Endothelial cell of umbilical vein (primary cell): ENCODE measurements at regions not wholly inside any gene's neighbourhood (a gene's known extent, or its start where the extent isn't known, plus 50 kb on each side); places are given as distances from the start of the nearest gene placed in this dataset.

Experiments
- BruUV-seq: library from RNA; stranded (reverse); fragments of 400-500 nt; replicated peaks from 2 replicates; lab custom pipeline; 2021; lab: Mats Ljungman, UMichigan
- CTCF ChIA-PET: fragments of 300-600, 350-600 bp; sonication (Branson Sonifier 250); formaldehyde crosslinking; loops from one replicate; lab custom pipeline; 2021; ENCODE audit warnings: antibody characterized with exemption, inconsistent platforms; lab: Charles Lee
- POLR2A ChIA-PET: fragments of 300-600, 350-600 bp; sonication (Branson Sonifier 250); formaldehyde crosslinking; loops from one replicate; lab custom pipeline; 2021; ENCODE audit warnings: antibody characterized with exemption, inconsistent platforms; lab: Charles Lee
- DNase-seq: peaks from one replicate; pipeline ENCODE4 v3.0.0-alpha.2; 2011; ENCODE audit warnings: low read depth, low spot score
- FAIRE-seq: peaks from 2 replicates; lab custom pipeline; 2011; peaks lifted over from hg19 to GRCh38; lab: Jason Lieb, UNC
- H2AFZ ChIP-seq: 2 replicates; pipeline ENCODE4 v1.6.0; 2012; ENCODE audit warnings: low read depth, low read length, control low read depth, inconsistent platforms
- H3K27ac ChIP-seq: 2 replicates; pipeline ENCODE4 v1.5.1; 2011; ENCODE audit warnings: low read depth, mild to moderate bottlenecking, control low read depth, low read length, moderate library complexity; ENCODE audit not compliant: insufficient read depth
- H3K27me3 ChIP-seq, 2 experiments: 2 replicates each; pipeline versions ENCODE4 v1.6.0 to v1.6.1; 2011; ENCODE audit warnings: low read length in 2 of 2, mixed read lengths in 1 of 2; ENCODE audit not compliant: control insufficient read depth in 2 of 2, insufficient read depth in 2 of 2
- H3K36me3 ChIP-seq, 2 experiments: 2 replicates in 1 of 2; 3 replicates in 1 of 2; pipeline ENCODE4 v1.5.1; 2011; ENCODE audit warnings: low read length in 2 of 2, mild to moderate bottlenecking in 1 of 2, moderate library complexity in 1 of 2; ENCODE audit not compliant: control insufficient read depth in 2 of 2, insufficient read depth in 2 of 2; ENCODE audit errors: extremely low read depth in 1 of 2
- H3K4me1 ChIP-seq: 3 replicates; pipeline ENCODE4 v1.5.1; 2011; ENCODE audit warnings: mild to moderate bottlenecking, low read length; ENCODE audit not compliant: control insufficient read depth, insufficient read depth; ENCODE audit errors: extremely low read depth
- H3K4me2 ChIP-seq: 2 replicates; pipeline ENCODE4 v1.6.1; 2011; ENCODE audit warnings: low read length, control low read depth, mixed read lengths; ENCODE audit not compliant: insufficient read depth
- H3K4me3 ChIP-seq, 3 experiments: fragments of 200-600 bp in 1 of 3; sonication (generic), shearing (Covaris generic) in 1 of 3; replicated peaks in 1 of 3; 2 replicates each; pipeline ENCODE4 v1.5.1; 2011 to 2016; ENCODE audit warnings: control low read depth in 3 of 3, low read length in 3 of 3, mild to moderate bottlenecking in 2 of 3, inconsistent platforms in 1 of 3, low read depth in 1 of 3, moderate library complexity in 1 of 3; ENCODE audit not compliant: insufficient read depth in 1 of 3
- H3K79me2 ChIP-seq: 2 replicates; pipeline ENCODE4 v1.6.0; 2012; ENCODE audit warnings: low read length, inconsistent platforms; ENCODE audit not compliant: control insufficient read depth, insufficient read depth
- H3K9ac ChIP-seq: replicated peaks from 2 replicates; pipeline ENCODE3; 2011; ENCODE audit warnings: low read length, control low read depth; ENCODE audit not compliant: insufficient read depth; ENCODE audit errors: extremely low read depth
- H3K9me1 ChIP-seq: replicated peaks from 3 replicates; pipeline ENCODE4 v1.6.0; 2011; ENCODE audit warnings: mild to moderate bottlenecking, low read length; ENCODE audit not compliant: control insufficient read depth, insufficient read depth; ENCODE audit errors: extremely low read depth
- H3K9me3 ChIP-seq: replicated peaks from 2 replicates; pipeline ENCODE4 v1.5.1; 2012; ENCODE audit warnings: low read length, inconsistent platforms; ENCODE audit not compliant: control insufficient read depth, insufficient read depth
- H4K20me1 ChIP-seq: replicated peaks from 2 replicates; pipeline ENCODE3; 2011; ENCODE audit warnings: mild to moderate bottlenecking, low read length; ENCODE audit not compliant: control insufficient read depth, insufficient read depth; ENCODE audit errors: extremely low read depth
- EZH2 ChIP-seq: IDR thresholded peaks from 2 replicates; pipeline ENCODE4 v1.6.1; 2012; ENCODE audit warnings: borderline replicate concordance, low read depth, mild to moderate bottlenecking, moderate library complexity, low read length, inconsistent platforms; ENCODE audit not compliant: severe bottlenecking
- FOS ChIP-seq: IDR thresholded peaks from 2 replicates; pipeline ENCODE4 v1.6.1; 2011; ENCODE audit warnings: mild to moderate bottlenecking, low read length, moderate library complexity, borderline replicate concordance; ENCODE audit not compliant: insufficient read depth
- GATA2 ChIP-seq: IDR thresholded peaks from 2 replicates; pipeline ENCODE4 v1.7.0; 2011; ENCODE audit warnings: low read depth, mild to moderate bottlenecking, moderate library complexity, mixed read lengths, low read length; ENCODE audit not compliant: insufficient read length, insufficient read depth
- JUN ChIP-seq: IDR thresholded peaks from 2 replicates; pipeline ENCODE4 v1.6.1; 2011; ENCODE audit warnings: borderline replicate concordance, low read depth; ENCODE audit not compliant: insufficient read length, insufficient read depth
- POLR2A ChIP-seq: IDR thresholded peaks from 2 replicates; pipeline ENCODE4 v1.6.1; 2012; ENCODE audit warnings: low read depth, mild to moderate bottlenecking, control low read depth, low read length
- POLR2AphosphoS5 ChIP-seq: IDR thresholded peaks from 2 replicates; pipeline ENCODE4 v1.6.1; 2012; ENCODE audit warnings: low read depth, mild to moderate bottlenecking, control low read depth, low read length, moderate library complexity; ENCODE audit not compliant: insufficient read depth
- dilution Hi-C: fragments of 300-500 bp; cut with MboI; formaldehyde crosslinking; loops from one replicate; pipeline ENCODE4 v1.15.0; 2019; ENCODE audit warnings: low sequenced_read_pairs; ENCODE audit not compliant: extremely low pct_ligation_motif_present
- intact Hi-C: fragments of 100-400 bp; cut with micrococcal nuclease; formaldehyde crosslinking; loops from one replicate; pipeline ENCODE4 v1.10.0; 2022

DNA sequence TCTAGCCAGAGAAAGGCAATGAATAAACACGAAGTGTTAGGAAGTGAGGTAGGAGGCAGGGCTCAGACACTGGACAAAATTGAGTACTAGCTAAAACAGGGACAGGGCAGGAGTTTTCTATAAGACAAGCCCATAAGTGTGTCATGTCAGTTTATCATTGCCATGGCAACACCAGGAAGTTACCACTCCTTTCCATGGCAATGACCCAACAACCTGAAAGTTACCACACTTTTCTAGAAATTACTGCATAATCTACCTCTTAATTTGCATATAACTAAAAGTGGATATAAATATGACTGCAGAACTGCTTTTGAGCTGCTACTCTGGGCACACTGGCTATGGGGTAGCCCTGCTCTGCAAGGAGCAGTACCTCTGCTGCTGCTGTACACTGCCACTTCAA is 442.5 kb upstream of the COX7C start:
- TF ChIP-seq POLR2A (no peak), GATA2 (no peak), FOS (no peak), JUN (no peak)
- Histone ChIP-seq H3K9ac (no peak overlapping the region), H3K27me3 (no peaks in the 10 kb centered on the region), H3K4me1 (no peaks in the 10 kb centered on the region), H2AFZ (no peak overlapping the region), H3K79me2 (no peaks in the 10 kb centered on the region), H4K20me1 (no peaks in the 10 kb centered on the region), H3K36me3 (no peaks in the 10 kb centered on the region), H3K9me3 (peaks cover 1% of the 10 kb centered on the region), H3K4me3 (no peak overlapping the region), H3K4me2 (no peak overlapping the region), H3K27ac (no peak overlapping the region), H3K9me1 (no peaks in the 10 kb centered on the region)
- POLR2A ChIA-PET, result no interaction called here
- DNase-seq (no peak), FAIRE-seq (no peak)
- CTCF ChIA-PET, result no interaction called here
- no TSS peak for BruUV-seq
- dilution Hi-C loops (no loop called here), intact Hi-C loops (no loop called here)

DNA sequence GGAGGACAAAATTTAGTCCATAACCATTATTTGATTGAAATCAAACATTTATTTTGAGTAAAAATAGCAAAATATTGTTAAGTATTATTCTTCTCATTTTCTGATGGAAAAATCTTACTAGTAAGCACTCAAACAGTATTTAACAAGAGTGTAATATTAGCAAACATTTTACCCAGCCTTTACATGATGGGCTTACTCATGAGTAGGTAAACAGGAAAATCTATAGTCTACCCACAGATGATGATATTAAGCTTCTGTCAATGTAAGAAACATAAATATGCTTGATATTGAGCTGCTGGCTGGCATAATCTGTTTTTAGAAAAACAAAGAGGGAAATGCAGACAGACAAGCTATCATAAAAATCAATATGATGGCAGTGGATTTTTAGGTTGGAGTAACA is 418.5 kb upstream of the COX7C start:
- Histone ChIP-seq H3K27me3 (no peaks in the 10 kb centered on the region), H3K9me3 (no peaks in the 10 kb centered on the region), H3K36me3 (no peaks in the 10 kb centered on the region), H3K9me1 (no peaks in the 10 kb centered on the region), H3K4me3 (no peak overlapping the region), H3K4me1 (no peaks in the 10 kb centered on the region), H4K20me1 (no peaks in the 10 kb centered on the region), H3K9ac (no peak overlapping the region), H3K4me2 (no peak overlapping the region), H3K27ac (no peak overlapping the region), H3K79me2 (no peaks in the 10 kb centered on the region), H2AFZ (no peak overlapping the region)
- ChIA-PET CTCF (no interaction called here), POLR2A (no interaction called here)
- no peak for TF ChIP-seq GATA2
- TF ChIP-seq EZH2, result no peak
- TF ChIP-seq POLR2AphosphoS5, result no peak
- dilution Hi-C loops, result no loop called here
- no TSS peak for BruUV-seq
- FAIRE-seq, result no peak
- intact Hi-C loops, result no loop called here
- DNase-seq, result no peak
